WTC11 (cell line): ENCODE measurements at regions not wholly inside any gene's neighbourhood (a gene's known extent, or its start where the extent isn't known, plus 50 kb on each side); places are given as distances from the start of the nearest gene placed in this dataset.
A peak's percentile ranks its signal among the peaks of the same experiment; 100 is the strongest.
"Not testable (repeated sequence)": the region's sequence is repeated elsewhere in the genome, so short reads cannot be mapped to it uniquely, and the experiment has no call there.

Experiments
- ATAC-seq: fragments of 200-7000 bp; cut with Tn5 transposase; 2 replicates; pipeline ENCODE4 v1.10.0; 2021; ENCODE audit warnings: mild to moderate bottlenecking, moderate library complexity
- CTCF ChIA-PET: fragments of 300-600 bp; sonication (Branson Sonifier 250); formaldehyde crosslinking; loops from one replicate; lab custom pipeline; 2021; ENCODE audit warnings: antibody characterized with exemption; lab: Charles Lee
- POLR2A ChIA-PET: fragments of 350-600 bp; sonication (Branson Sonifier 250); formaldehyde crosslinking; loops from one replicate; lab custom pipeline; 2021; ENCODE audit warnings: antibody characterized with exemption; lab: Charles Lee
- DNase-seq: peaks from one replicate; pipeline ENCODE4 v3.0.0; 2021; ENCODE audit warnings: low spot score
- H3K27ac Mint-ChIP-seq: 2 replicates; pipeline ENCODE4 v1.8.0; 2021; ENCODE audit warnings: mixed read lengths
- H3K27me3 Mint-ChIP-seq: 2 replicates; pipeline ENCODE4 v1.8.0; 2021; ENCODE audit warnings: low read depth, mild to moderate bottlenecking, moderate library complexity, mixed read lengths
- H3K36me3 Mint-ChIP-seq: 2 replicates; pipeline ENCODE4 v1.8.0; 2021; ENCODE audit warnings: mixed read lengths
- H3K4me1 Mint-ChIP-seq: 2 replicates; pipeline ENCODE4 v1.8.0; 2022; ENCODE audit warnings: mixed read lengths
- H3K4me3 Mint-ChIP-seq: 2 replicates; pipeline ENCODE4 v1.8.0; 2021; ENCODE audit warnings: mild to moderate bottlenecking, moderate library complexity, mixed read lengths
- H3K9me3 Mint-ChIP-seq: 2 replicates; pipeline ENCODE4 v1.8.0; 2021; ENCODE audit warnings: mixed read lengths
- ATF3 ChIP-seq: sonication (generic); formaldehyde crosslinking; conservative IDR thresholded peaks from 2 replicates; pipeline ENCODE4 v1.8.1; 2022; ENCODE audit warnings: mild to moderate bottlenecking, missing genetic modification reagents
- CREB1 ChIP-seq: sonication (generic); formaldehyde crosslinking; IDR thresholded peaks from 2 replicates; pipeline ENCODE4 v1.8.0; 2023; ENCODE audit warnings: mild to moderate bottlenecking, missing genetic modification reagents
- E2F4 ChIP-seq: sonication (generic); formaldehyde crosslinking; IDR thresholded peaks from 2 replicates; pipeline ENCODE4 v1.8.1; 2022; ENCODE audit warnings: low read depth, mild to moderate bottlenecking, moderate library complexity, missing genetic modification reagents, borderline replicate concordance
- ELF4 ChIP-seq: sonication (generic); formaldehyde crosslinking; IDR thresholded peaks from 2 replicates; pipeline ENCODE4 v1.8.1; 2022; ENCODE audit warnings: low read depth, mild to moderate bottlenecking, moderate library complexity, missing genetic modification reagents
- ERG ChIP-seq: fragments of 250-450 bp; sonication (Bioruptor Pico); IDR thresholded peaks from 2 replicates; pipeline ENCODE4 v1.8.0; 2021; ENCODE audit warnings: mild to moderate bottlenecking
- FOXP1 ChIP-seq: sonication (generic); formaldehyde crosslinking; IDR thresholded peaks from 2 replicates; pipeline ENCODE4 v1.8.0; 2022; ENCODE audit warnings: missing genetic modification reagents, mild to moderate bottlenecking, moderate library complexity, borderline replicate concordance
- GABPB1 ChIP-seq: sonication (generic); formaldehyde crosslinking; IDR thresholded peaks from 2 replicates; pipeline ENCODE4 v1.8.1; 2023; ENCODE audit warnings: mild to moderate bottlenecking, missing genetic modification reagents
- HMGA2 ChIP-seq: fragments of 250-450 bp; sonication (Bioruptor Pico); IDR thresholded peaks from 2 replicates; pipeline ENCODE4 v1.4.0; 2021; ENCODE audit warnings: mild to moderate bottlenecking, moderate library complexity
- MXD4 ChIP-seq: fragments of 250-450 bp; sonication (Bioruptor Pico); IDR thresholded peaks from 2 replicates; pipeline ENCODE4 v1.8.0; 2021; ENCODE audit warnings: mild to moderate bottlenecking, moderate library complexity, borderline replicate concordance
- OVOL2 ChIP-seq: fragments of 250-450 bp; sonication (Bioruptor Pico); IDR thresholded peaks from 2 replicates; pipeline ENCODE4 v1.9.0; 2021; ENCODE audit warnings: mild to moderate bottlenecking, borderline replicate concordance
- PREB ChIP-seq: sonication (generic); formaldehyde crosslinking; IDR thresholded peaks from 2 replicates; pipeline ENCODE4 v1.8.1; 2022; ENCODE audit warnings: mild to moderate bottlenecking, missing genetic modification reagents, moderate library complexity, borderline replicate concordance
- STAT6 ChIP-seq: sonication (generic); formaldehyde crosslinking; conservative IDR thresholded peaks from 2 replicates; pipeline ENCODE4 v1.8.1; 2023; ENCODE audit warnings: mild to moderate bottlenecking, low read depth, missing genetic modification reagents, moderate library complexity
- ZNF121 ChIP-seq: sonication (generic); formaldehyde crosslinking; IDR thresholded peaks from 2 replicates; pipeline ENCODE4 v1.8.0; 2023; ENCODE audit warnings: missing genetic modification reagents
- ZNF232 ChIP-seq: sonication (generic); formaldehyde crosslinking; IDR thresholded peaks from 2 replicates; pipeline ENCODE4 v1.8.0; 2022; ENCODE audit warnings: mild to moderate bottlenecking, missing genetic modification reagents
- ZNF396 ChIP-seq: fragments of 250-450 bp; sonication (Bioruptor Pico); IDR thresholded peaks from 2 replicates; pipeline ENCODE4 v1.8.0; 2021; ENCODE audit warnings: mild to moderate bottlenecking, moderate library complexity, borderline replicate concordance

- TF ChIP-seq E2F4 (no peak), ELF4 (no peak), ATF3 (CRISPR knock-in tag) (no peak), HMGA2 (CRISPR knock-in tag) (no peak), PREB (CRISPR knock-in tag) (no peak), OVOL2 (CRISPR knock-in tag) (no peak)
- TF ChIP-seq, all 79 proteins: peak for 0
These were observed 122.5 kb upstream of the LDB2 start (continued) for GRCh38 chr4:17020901-17021300.

- no peak overlapping the region for H3K4me3 Mint-ChIP-seq
- H3K27me3 Mint-ChIP-seq: peaks cover 15% of the 10 kb centered on the region
- H3K36me3 Mint-ChIP-seq: peaks cover 9% of the 10 kb centered on the region
- H3K4me1 Mint-ChIP-seq: peaks cover 47% of the 10 kb centered on the region
- ChIA-PET POLR2A (no interaction called here), CTCF (no interaction called here)
- ATAC-seq (no peak), DNase-seq (no peak)
- H3K9me3 Mint-ChIP-seq: peaks cover 9% of the 10 kb centered on the region
- no peak for TF ChIP-seq ZNF396 (CRISPR knock-in tag)
- no peak for TF ChIP-seq MXD4 (CRISPR knock-in tag)
- no peak for TF ChIP-seq ERG
- no peak for TF ChIP-seq CREB1 (CRISPR knock-in tag)
- no peak for TF ChIP-seq STAT6 (CRISPR knock-in tag)
- TF ChIP-seq FOXP1 (CRISPR knock-in tag): no peak
- TF ChIP-seq ZNF232 (CRISPR knock-in tag): no peak
- no peak for TF ChIP-seq GABPB1 (CRISPR knock-in tag)
- no peak overlapping the region for H3K27ac Mint-ChIP-seq
These were observed 122.0 kb upstream of the LDB2 start for GRCh38 chr4:17020451-17020850.

GRCh38 chr4:17018621-17019020, 120.2 kb upstream of the LDB2 start:
- TF ChIP-seq ZNF121 (CRISPR knock-in tag): peak; percentile 92
- H3K27me3 Mint-ChIP-seq: peaks cover 15% of the 10 kb centered on the region
- peak overlapping the region; percentile 68; the same call in 1 of the 2 replicates for H3K27ac Mint-ChIP-seq
- H3K4me3 Mint-ChIP-seq, POLR2A ChIA-PET, ATAC-seq, DNase-seq: not testable (repeated sequence)
- peaks cover 26% of the 10 kb centered on the region for H3K36me3 Mint-ChIP-seq
- CTCF ChIA-PET: interaction anchor here (1.6 kb wide), 1 partner anchor 93 kb away, joined by 5 read pairs; no protein-coding TSS in a partner anchor
- H3K4me1 Mint-ChIP-seq: peaks cover 49% of the 10 kb centered on the region
- H3K9me3 Mint-ChIP-seq: peaks cover 23% of the 10 kb centered on the region
